Smooth muscle cell (in vitro differentiated cells): ENCODE measurements at regions not wholly inside any gene's neighbourhood (a gene's known extent, or its start where the extent isn't known, plus 50 kb on each side); places are given as distances from the start of the nearest gene placed in this dataset.

Experiments used
- DNase-seq: peaks from one replicate; lab custom pipeline; 2025; ENCODE audit not compliant: unreplicated experiment; lab: John Stamatoyannopoulos, UW
- H2AFZ ChIP-seq: fragments of 200-600 bp; sonication (generic); 2 replicates; pipeline ENCODE4 v1.6.0; 2016; ENCODE audit warnings: antibody characterized with exemption, low read depth, mild to moderate bottlenecking
- H3F3A ChIP-seq: fragments of 200-600 bp; sonication (generic); 2 replicates; pipeline ENCODE4 v1.6.0; 2017; ENCODE audit warnings: antibody characterized with exemption, low read depth
- H3K27ac ChIP-seq: fragments of 200-600 bp; sonication (generic); 2 replicates; pipeline ENCODE4 v1.5.1; 2016; ENCODE audit warnings: low read depth, mild to moderate bottlenecking
- H3K27me3 ChIP-seq: fragments of 200-600 bp; sonication (generic); 2 replicates; pipeline ENCODE4 v1.6.1; 2016; ENCODE audit warnings: low read depth, mild to moderate bottlenecking
- H3K36me3 ChIP-seq: fragments of 200-600 bp; sonication (generic); 2 replicates; pipeline ENCODE4 v1.5.1; 2016; ENCODE audit warnings: low read depth
- H3K4me1 ChIP-seq: fragments of 200-600 bp; sonication (generic); 2 replicates; pipeline ENCODE4 v1.5.1; 2016; ENCODE audit warnings: low read depth
- H3K4me2 ChIP-seq: fragments of 200-600 bp; sonication (generic); 2 replicates; pipeline ENCODE4 v1.6.0; 2016; ENCODE audit warnings: mild to moderate bottlenecking
- H3K4me3 ChIP-seq: fragments of 200-600 bp; sonication (generic); 2 replicates; pipeline ENCODE4 v1.5.1; 2016; ENCODE audit warnings: mild to moderate bottlenecking
- H3K79me2 ChIP-seq: fragments of 200-600 bp; sonication (generic); 2 replicates; pipeline ENCODE4 v1.6.0; 2016; ENCODE audit warnings: low read depth, mild to moderate bottlenecking
- H3K9ac ChIP-seq: fragments of 200-600 bp; sonication (generic); 2 replicates; pipeline ENCODE4 v1.6.0; 2016; ENCODE audit warnings: low read depth
- H3K9me3 ChIP-seq: fragments of 200-600 bp; sonication (generic); replicated peaks from 2 replicates; pipeline ENCODE4 v1.5.1; 2016; ENCODE audit warnings: low read depth
- H4K20me1 ChIP-seq: fragments of 200-600 bp; sonication (generic); 2 replicates; pipeline ENCODE4 v1.6.0; 2016; ENCODE audit warnings: low read depth
- WGBS: methylation state at CpG from one replicate; pipeline ENCODE4 v1.1.7; 2016; ENCODE audit warnings: low lambda C conversion rate; 5-methylcytosine and 5-hydroxymethylcytosine counted together
- TF ChIP-seq, protein P1 (sequence below): fragments of 200-600 bp; sonication (generic); IDR thresholded peaks from 2 replicates; pipeline ENCODE4 v1.5.1; 2017; ENCODE audit warnings: borderline replicate concordance, mild to moderate bottlenecking, antibody characterized with exemption; ENCODE audit not compliant: insufficient read depth, poor library complexity, severe bottlenecking

DNA sequence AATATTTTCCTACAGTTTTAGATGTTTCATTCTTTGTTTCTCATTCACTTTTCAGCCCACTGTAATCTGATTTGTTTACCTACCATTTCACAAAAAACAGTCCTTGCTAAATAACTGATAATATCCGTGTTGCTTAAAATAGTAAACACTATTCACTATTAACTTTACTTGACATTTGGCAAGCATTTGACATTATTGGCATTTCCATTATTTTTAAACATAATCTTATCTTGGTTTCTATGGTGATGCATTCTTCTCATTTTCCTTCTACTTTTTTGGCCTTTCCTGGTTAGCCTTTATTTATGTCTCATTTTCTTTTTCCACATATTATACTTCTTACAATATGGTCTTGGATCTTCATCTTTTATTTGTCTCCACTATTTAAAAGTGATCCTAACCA lies 715.3 kb downstream of the DNAJB9 start:
- DNase-seq = no peak
- Histone ChIP-seq H4K20me1 (no peaks in the 10 kb centered on the region), H3K79me2 (no peaks in the 10 kb centered on the region), H3K36me3 (no peaks in the 10 kb centered on the region), H2AFZ (no peak overlapping the region), H3K27ac (no peak overlapping the region), H3K9me3 (no peaks in the 10 kb centered on the region), H3K4me1 (no peaks in the 10 kb centered on the region), H3F3A (no peaks in the 10 kb centered on the region), H3K4me3 (no peak overlapping the region), H3K27me3 (no peaks in the 10 kb centered on the region), H3K9ac (no peak overlapping the region), H3K4me2 (no peak overlapping the region)
- 73% methylated on average over 1 of the region's 1 CpG for WGBS
- TF ChIP-seq, protein P1, sequence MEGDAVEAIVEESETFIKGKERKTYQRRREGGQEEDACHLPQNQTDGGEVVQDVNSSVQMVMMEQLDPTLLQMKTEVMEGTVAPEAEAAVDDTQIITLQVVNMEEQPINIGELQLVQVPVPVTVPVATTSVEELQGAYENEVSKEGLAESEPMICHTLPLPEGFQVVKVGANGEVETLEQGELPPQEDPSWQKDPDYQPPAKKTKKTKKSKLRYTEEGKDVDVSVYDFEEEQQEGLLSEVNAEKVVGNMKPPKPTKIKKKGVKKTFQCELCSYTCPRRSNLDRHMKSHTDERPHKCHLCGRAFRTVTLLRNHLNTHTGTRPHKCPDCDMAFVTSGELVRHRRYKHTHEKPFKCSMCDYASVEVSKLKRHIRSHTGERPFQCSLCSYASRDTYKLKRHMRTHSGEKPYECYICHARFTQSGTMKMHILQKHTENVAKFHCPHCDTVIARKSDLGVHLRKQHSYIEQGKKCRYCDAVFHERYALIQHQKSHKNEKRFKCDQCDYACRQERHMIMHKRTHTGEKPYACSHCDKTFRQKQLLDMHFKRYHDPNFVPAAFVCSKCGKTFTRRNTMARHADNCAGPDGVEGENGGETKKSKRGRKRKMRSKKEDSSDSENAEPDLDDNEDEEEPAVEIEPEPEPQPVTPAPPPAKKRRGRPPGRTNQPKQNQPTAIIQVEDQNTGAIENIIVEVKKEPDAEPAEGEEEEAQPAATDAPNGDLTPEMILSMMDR = no peak

DNA sequence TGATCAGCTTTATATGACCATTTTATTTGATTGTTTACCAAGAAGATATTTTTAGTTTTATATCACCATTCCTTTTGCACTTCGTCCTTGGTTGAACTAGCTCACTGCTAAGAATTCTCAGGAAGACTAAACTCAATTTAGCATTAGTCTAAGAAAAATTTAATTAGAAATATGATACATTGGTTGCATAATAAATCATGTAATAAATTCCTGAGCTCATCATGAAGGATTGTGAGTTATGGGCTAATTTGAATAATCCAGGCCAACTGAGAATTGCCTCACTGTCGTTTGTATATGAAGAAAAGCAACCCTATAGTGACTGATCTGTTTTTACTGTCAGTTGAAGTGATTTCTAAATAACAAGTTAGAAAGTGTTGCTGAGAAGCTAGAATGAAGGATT lies 725.5 kb downstream of the DNAJB9 start:
- H3K36me3 ChIP-seq = no peaks in the 10 kb centered on the region
- H3K4me2 ChIP-seq = no peak overlapping the region
- WGBS = 83% methylated on average over 2 of the region's 2 CpGs

DNA sequence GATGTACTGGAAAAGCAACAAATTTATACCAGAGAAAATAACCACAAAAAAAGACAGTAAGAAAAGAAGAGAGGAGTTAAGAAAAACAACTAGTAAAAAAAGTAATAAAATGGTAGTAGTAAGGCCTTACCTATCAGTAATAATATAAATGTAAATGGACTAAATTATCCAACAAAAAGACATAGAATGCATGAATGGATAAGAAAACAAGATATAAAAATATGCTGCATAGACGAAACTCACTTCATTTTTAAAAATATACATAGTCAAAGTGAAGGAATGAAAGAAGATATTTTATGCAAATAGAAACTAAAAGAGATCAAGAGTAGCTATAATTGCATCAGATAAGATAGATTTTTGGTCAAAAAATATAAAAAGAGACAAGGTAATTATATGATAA lies 739.1 kb downstream of the DNAJB9 start:
- Histone ChIP-seq H3F3A (no peaks in the 10 kb centered on the region), H3K4me3 (no peak overlapping the region), H3K36me3 (no peaks in the 10 kb centered on the region), H3K79me2 (no peaks in the 10 kb centered on the region), H3K27me3 (no peaks in the 10 kb centered on the region), H4K20me1 (no peaks in the 10 kb centered on the region), H2AFZ (no peak overlapping the region), H3K4me2 (no peak overlapping the region), H3K9me3 (no peaks in the 10 kb centered on the region), H3K9ac (no peak overlapping the region), H3K4me1 (no peaks in the 10 kb centered on the region), H3K27ac (no peak overlapping the region)
- no peak for DNase-seq
- WGBS = 91% methylated on average over 1 of the region's 1 CpG
- TF ChIP-seq, protein P1 = no peak

More for the DNA sequence above, 725.5 kb downstream of the DNAJB9 start:
- H3K9me3 ChIP-seq = no peaks in the 10 kb centered on the region
- H3K79me2 ChIP-seq = no peaks in the 10 kb centered on the region
- no peak overlapping the region for H3K9ac ChIP-seq
- no peaks in the 10 kb centered on the region for H3K27me3 ChIP-seq
- H2AFZ ChIP-seq = no peak overlapping the region
- H3K4me1 ChIP-seq = no peaks in the 10 kb centered on the region
- H4K20me1 ChIP-seq = no peaks in the 10 kb centered on the region
- TF ChIP-seq, protein P1 = no peak
- no peak overlapping the region for H3K27ac ChIP-seq
- no peak overlapping the region for H3K4me3 ChIP-seq
- no peaks in the 10 kb centered on the region for H3F3A ChIP-seq
- DNase-seq = no peak

DNA sequence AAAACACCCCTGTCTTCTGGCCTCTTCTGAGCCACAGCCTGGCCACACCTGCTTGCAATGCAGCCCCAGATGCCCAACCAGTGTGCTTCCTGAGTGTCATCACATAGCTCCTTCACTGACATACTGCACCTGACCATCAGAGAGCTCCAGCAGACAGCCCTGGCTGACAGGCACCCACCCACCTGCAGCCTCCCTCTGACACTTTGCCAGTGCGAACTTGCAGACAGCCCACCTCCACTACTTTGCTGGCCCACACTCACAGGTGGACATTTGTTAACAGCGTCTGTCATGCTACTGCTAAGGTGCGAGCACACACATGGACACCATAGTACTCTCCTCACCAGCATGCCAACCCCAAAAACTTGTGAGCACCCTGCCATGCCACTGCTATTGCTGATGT lies 740.1 kb downstream of the DNAJB9 start:
- H2AFZ ChIP-seq = no peak overlapping the region
- H3F3A ChIP-seq = no peaks in the 10 kb centered on the region
- TF ChIP-seq, protein P1 = no peak
- whole genome bisulfite sequencing = 95% methylated on average over 3 of the region's 3 CpGs
- H3K9me3 ChIP-seq = no peaks in the 10 kb centered on the region
- no peaks in the 10 kb centered on the region for H4K20me1 ChIP-seq
- H3K27me3 ChIP-seq = no peaks in the 10 kb centered on the region
- H3K4me1 ChIP-seq = no peaks in the 10 kb centered on the region
- H3K36me3 ChIP-seq = no peaks in the 10 kb centered on the region
- no peak overlapping the region for H3K4me2 ChIP-seq
- H3K27ac ChIP-seq = no peak overlapping the region
- H3K4me3 ChIP-seq = no peak overlapping the region
- no peak for DNase-seq
- H3K9ac ChIP-seq = no peak overlapping the region
- H3K79me2 ChIP-seq = no peaks in the 10 kb centered on the region
